KBM-7 (cell line): ENCODE measurements at regions not wholly inside any gene's neighbourhood (a gene's known extent, or its start where the extent isn't known, plus 50 kb on each side); places are given as distances from the start of the nearest gene placed in this dataset.

Experiments
- DNase-seq: peaks from one replicate; pipeline ENCODE4 v3.0.0-alpha.2; 2015
- in situ Hi-C: fragments of 300-500 bp; cut with MboI; formaldehyde crosslinking; loops from 2 replicates; pipeline ENCODE4 v1.14.3; 2020; ENCODE audit warnings: low sequenced_read_pairs, low pct_unique_long_range_greater_than_20kb, mixed read lengths

DNA sequence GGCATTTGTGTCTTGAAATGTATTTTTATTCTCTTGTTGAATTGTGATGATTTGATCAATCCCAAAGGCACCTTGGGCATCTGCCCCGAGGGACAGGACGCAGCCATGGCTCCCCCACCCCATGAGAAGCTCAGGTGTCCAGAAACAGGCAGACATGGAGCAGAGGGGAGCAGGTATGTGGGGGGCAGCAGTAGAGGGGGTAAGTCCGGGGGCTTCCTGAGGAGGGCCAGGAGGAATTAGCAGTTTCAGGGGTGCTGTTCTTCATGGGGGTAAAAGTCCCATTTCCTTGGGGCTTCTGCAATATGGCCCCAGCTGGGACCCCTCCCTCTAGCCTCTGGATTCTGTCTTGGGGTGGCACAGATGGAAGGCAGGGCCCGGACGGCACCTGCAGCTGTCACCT lies 67.0 kb upstream of the HMX1 start:
- no peak for DNase-seq
- in situ Hi-C loops: no loop called here

DNA sequence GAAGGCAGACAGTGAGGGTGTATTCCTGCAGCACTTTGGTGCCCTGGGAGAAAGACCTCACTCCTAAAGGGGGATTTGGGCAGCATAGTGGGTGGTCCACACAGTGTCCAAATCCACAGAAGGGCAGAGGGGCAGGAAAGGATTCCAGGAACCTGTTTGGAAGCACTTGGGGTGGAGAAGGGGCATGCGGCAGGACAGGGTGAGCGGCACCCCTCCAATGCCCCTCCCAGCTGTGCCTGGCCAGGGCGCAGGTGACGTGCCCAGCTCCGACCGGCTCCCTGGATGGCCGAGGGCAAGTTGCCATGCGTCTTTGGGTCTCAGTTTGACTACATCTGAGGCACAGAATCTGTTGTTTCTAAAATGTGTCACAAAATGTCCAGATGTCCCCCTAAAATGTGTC lies 66.5 kb upstream of the HMX1 start:
- no peak for DNase-seq

GRCh38 chr4:8932884-8933283 lies 61.2 kb upstream of the HMX1 start:
- DNase-seq: no peak
- in situ Hi-C loops: no loop called here

More for the DNA sequence above, 66.5 kb upstream of the HMX1 start:
- in situ Hi-C loops: no loop called here

DNA sequence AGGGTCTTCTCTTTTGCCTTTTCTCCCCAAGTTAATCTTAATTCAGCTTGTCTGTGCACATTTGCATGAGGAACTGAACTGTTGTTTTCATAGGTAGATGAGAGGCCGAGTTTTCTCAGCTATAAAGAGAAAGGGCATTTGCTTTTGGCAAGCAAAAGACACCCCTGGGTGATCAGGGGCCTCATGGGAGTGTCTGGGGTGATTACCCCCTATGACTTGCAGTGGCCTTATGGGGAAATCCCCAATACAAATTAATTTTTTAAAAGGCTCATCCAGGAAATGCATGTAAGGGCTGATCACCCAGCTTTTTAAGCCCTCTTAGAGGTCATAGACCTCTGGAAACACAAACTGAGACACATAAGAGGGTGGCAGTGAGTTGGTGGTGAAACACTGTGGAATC lies 56.4 kb upstream of the HMX1 start:
- in situ Hi-C loops: no loop called here
- no peak for DNase-seq

GRCh38 chr4:8922481-8922880 lies 50.8 kb upstream of the HMX1 start:
- in situ Hi-C loops: no loop called here
- DNase-seq: no peak

GRCh38 chr4:8921465-8921864 lies 49.8 kb upstream of the HMX1 start:
- in situ Hi-C loops: no loop called here
- no peak for DNase-seq
